Epithelial cell of prostate (primary cell): ENCODE measurements at regions not wholly inside any gene's neighbourhood (a gene's known extent, or its start where the extent isn't known, plus 50 kb on each side); places are given as distances from the start of the nearest gene placed in this dataset.

Experiments
- DNase-seq: peaks from one replicate; pipeline ENCODE4 v3.0.0-alpha.2; 2011; ENCODE audit warnings: low read depth, low spot score
- H3K27ac ChIP-seq: fragments of 450-650 bp; 2 replicates; pipeline ENCODE4 v1.5.1; 2017; ENCODE audit warnings: mild to moderate bottlenecking

DNA sequence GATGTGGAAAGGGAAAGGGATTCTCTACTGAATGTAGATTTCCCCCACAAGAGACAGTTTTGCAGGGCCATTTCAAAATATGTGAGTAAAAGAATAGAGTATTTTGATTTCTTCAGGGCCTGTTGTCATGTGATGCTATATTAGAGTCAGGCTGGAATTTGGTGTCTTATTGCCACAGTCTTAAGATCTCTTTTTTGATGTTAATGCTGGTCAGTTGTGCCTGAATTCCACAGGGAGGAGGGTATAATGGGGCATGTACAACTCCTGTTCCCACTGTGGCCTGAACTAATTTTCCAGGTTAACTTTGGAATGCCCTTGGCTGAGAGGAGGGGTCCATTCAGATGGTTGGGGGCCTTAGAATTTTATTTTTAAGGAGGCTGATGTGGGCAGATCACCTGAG is 111.0 kb upstream of the MAX start:
- no peak overlapping the region for H3K27ac ChIP-seq
- DNase-seq = no peak

DNA sequence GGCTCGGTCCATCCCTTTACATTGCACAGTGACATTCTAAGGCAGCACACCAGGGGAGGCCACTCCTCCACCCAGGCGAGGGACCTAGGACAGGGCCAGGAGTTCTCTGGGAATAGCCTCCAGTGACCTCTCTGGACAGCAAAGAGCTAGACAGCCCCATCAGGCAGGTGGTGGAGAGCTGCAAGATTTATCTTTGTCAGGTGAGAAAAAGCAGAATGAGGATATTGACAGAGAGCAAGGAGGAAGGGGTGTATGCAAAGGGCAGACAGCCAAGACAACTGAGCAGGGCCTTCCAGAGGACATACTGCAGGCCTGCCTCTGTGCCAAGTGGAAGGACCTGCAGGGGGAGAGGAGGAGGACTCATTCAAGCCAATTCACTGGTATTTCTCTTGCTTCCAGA is 112.4 kb upstream of the MAX start:
- no peak for DNase-seq
- H3K27ac ChIP-seq = no peak overlapping the region

DNA sequence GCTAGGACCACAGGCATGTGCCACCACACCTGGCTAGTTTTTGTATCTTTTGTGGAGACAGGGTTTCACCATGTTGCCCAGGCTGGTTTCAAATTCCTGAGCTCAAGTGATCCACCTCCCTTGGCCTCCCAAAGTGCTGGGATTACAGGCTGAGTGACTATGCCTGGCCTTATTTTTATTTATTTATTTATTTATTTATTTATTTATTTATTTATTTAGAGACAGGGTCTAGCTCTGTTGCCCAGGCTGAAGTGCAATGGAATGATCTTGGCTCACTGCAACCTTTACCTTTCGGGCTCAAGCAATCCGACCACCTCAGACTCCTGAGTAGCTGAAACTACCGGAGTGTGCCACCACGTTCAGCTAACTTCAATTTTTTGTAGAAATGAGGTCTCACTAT is 117.0 kb upstream of the MAX start:
- no peak overlapping the region for H3K27ac ChIP-seq
- no peak for DNase-seq

GRCh38 chr14:65222440-65222858 is 120.1 kb upstream of the MAX start:
- no peak for DNase-seq
- H3K27ac ChIP-seq = no peak overlapping the region

DNA sequence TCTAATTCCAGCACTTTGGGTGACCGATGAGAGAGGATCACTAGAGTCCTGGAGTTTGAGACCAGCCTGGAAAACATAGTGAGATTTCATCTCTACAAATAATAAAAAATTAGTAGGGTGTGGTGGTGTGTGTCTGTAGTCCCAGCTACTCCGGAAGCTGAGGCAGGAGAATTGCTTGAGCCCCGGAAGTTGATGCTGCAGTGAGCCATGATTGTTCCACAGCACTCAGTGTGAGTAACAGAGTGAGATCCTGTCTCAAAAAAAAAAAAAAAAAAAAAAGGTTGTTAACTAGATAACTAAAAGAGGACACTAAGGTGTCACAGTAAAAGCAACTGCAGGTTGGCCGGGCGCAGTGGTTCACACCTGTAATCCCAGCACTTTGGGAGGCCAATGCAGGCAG is 121.3 kb upstream of the MAX start:
- no peak overlapping the region for H3K27ac ChIP-seq
- no peak for DNase-seq

DNA sequence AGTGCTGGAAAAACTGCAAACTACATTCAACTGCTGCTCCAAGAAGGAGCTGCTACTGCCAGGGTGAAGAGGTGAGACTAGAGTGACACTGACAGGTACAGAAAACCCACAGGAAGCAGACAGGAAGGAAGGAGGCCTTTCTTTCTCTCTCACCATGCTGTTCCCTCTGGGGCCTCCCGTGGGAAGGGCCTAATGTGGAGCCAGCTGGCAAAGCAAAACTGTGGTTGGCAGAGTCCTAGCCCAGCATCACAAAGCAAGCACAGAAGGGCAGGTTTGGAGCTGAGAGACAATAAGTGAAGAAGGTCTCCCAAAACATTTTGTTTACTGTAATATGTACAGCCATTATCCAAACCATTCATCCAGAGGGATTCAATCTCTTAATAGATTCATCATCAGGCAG is 122.5 kb upstream of the MAX start:
- H3K27ac ChIP-seq = no peak overlapping the region
- no peak for DNase-seq

DNA sequence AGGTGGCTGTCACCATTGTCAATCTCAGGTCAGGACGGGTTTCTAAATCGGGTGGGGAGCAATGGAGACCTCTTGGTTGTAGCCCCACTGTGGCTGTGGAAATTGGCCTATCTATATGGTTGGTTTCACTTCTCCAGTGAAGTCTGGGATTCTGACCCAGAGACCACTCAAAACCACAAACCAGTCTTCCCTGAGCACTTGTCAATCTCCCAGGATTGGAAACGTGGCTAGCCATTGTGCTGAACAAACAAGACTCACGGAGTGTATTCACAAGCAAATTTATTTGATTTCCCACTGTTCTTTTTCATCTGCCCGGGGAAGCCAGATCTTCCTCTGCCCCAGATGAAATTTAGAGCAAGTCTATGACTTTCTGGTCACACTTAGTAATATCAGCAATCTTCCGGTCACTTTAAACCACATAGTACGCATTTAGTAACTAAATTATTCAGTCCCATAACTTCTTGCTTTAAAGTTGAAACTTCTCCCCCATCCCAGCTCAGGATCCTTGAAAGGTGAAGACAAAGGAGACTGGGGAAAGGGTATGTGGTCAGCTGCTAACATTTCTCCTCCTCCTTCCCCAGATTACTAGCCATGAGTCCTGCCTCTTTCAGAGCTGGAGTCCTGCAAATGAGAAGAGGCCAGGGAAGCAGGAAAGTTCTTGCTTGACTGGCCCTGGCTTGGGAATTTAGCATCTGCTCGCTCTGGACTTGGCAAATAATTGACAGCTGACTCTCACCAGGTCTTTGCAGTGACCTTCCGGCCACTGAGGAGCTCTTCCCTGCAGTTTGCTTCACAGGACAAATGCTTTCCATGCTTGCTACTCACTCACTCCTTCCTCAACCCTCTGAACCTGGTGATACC is 123.2 kb upstream of the MAX start:
- no peak overlapping the region for H3K27ac ChIP-seq
- no peak for DNase-seq

DNA sequence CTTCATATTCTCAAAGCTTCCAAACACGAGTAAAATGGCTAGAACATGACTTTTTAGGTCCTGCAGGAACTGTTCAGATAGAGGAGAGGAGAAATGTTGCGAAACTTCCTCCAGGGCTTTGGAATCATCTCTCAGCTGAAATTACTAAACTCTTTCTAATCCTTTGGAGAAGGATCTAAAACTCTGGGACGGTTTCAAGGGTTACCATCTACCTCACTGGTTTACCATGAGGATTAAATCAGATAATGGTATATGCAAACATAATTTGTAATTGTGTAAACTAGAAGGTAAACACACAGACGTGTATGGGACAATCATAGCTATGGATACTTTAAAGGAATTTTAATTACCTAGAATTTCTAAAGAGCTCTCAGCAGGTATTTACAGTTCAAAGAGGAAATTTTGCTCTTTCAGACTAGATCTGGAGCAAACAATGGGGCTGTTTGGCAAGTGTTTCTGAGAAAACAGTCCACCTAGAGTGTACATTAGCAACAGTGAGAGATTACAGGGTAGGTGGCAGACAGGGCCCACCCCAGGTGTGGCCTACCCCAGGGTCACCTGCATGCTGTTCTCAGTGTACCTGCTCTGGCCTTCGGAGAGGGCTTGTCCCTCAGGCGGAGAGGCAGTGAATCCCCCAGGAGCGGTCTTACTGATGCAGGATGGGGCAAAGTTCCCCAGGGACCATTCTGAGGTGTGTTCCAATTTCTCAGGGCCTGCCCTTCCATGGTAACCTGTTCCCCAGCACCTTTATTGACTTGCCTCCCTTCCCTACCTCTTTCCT is 124.7 kb upstream of the MAX start:
- peak overlapping the region; percentile 33 for H3K27ac ChIP-seq
- DNase-seq = no peak

GRCh38 chr14:65228436-65228835 is 126.1 kb upstream of the MAX start:
- H3K27ac ChIP-seq = no peak overlapping the region

DNA sequence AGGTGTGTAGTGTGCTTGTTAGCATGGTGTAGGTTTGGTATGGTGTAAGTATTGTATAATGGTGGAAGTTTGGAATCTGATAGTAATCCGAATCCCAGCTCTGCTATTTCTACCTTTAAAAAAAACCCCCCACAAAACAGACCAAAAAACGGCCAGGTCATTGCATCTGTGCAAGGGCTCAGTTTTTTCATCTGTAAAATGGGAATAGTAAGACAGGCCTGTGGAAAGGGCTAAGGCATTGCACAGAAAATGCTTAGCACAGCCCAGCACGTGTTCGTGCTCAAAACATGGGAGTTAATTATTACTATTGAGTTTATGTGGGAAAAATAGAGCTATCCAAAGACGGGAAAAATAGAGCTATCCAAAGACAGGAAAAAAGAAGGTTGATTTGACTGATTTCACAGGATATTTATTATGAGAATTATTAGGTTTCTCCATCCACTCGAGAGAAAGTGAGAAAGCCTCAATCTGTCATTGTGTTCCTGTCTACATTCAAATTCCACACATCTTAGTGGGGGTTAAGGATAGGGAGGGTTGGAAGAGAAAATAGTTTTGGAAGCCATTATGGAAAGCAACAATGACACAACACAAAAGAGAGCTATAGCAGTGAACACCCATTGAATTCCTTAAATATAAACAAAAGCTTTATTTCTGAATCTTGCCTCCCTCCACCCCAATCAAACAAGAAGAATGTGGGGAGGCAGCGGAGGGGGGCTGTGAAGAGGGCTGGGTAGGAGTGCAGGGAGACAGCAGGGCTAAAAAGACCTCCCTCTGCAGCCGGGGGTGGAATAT is 126.8 kb upstream of the MAX start:
- DNase-seq = no peak
- peak overlapping the region; percentile 12 for H3K27ac ChIP-seq

More at GRCh38 chr14:65228436-65228835, 126.1 kb upstream of the MAX start:
- DNase-seq = no peak

- peak overlapping the region; percentile 12 for H3K27ac ChIP-seq
- no peak for DNase-seq
Observed at GRCh38 chr14:65229748-65230728, 127.7 kb upstream of the MAX start.

GRCh38 chr14:65231286-65231980 is 129.1 kb upstream of the MAX start:
- H3K27ac ChIP-seq = no peak overlapping the region

GRCh38 chr14:65234752-65235361 is 132.5 kb upstream of the MAX start:
- no peak overlapping the region for H3K27ac ChIP-seq
- DNase-seq = no peak

More at GRCh38 chr14:65231286-65231980, 129.1 kb upstream of the MAX start:
- no peak for DNase-seq

DNA sequence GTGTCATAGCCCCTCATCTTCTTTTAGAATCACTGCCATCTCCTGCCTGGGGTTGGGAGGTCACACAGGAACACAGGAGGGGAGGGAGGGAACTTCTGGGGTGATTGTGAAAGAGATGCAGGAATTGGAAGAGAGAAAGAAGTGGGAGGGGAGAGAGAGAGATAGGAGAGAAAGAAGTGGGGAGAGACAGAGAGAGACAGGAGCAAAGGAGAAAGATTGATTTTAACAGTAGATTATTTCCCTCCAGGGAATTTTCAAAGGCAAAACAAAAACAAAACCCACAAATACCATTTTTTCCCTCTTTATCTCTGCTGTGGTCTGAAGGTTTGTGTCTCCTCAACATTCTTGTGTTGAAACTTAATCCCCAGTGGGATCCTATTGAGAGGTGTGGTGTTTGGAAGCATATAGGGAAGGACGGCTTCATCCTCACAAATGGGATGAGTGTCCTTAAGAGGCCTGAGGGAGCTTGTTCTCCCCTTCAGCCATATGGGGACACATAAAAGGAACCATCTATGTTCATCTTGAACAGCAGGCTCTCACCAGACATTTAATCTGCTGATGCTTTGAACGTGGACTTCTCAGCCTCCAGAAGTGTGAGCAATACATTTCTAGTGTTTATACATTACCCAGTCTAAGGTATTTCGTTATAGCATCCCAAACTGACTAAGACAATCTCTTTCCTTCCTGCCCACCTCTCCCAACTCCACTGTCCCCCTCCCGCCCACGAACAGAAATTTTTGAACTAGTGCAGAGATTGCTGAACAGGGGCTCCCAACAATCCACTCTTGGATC is 134.9 kb upstream of the MAX start:
- no peak for DNase-seq
- no peak overlapping the region for H3K27ac ChIP-seq

- no peak overlapping the region for H3K27ac ChIP-seq
- no peak for DNase-seq
Observed at GRCh38 chr14:65237941-65238340, 135.6 kb upstream of the MAX start.

DNA sequence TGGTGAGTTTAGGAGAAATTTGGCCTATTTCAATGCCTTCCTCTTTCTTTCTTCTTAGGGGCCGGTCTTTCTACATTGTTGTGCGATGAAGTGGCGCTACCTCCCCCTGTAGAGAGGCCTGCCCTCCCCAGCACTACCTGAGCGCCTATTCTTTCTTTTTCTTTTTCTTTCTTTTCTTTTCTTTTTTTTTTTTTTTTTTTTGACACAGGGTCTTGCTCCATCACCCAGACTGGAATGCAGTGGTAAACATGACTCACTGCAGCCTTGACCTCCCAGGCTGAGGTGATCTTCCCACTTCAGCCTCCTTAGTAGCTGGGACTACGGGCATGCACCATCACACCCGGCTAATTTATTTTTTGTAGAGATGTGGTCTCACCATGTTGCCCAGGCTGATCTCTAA is 136.1 kb upstream of the MAX start:
- H3K27ac ChIP-seq = no peak overlapping the region
- no peak for DNase-seq

DNA sequence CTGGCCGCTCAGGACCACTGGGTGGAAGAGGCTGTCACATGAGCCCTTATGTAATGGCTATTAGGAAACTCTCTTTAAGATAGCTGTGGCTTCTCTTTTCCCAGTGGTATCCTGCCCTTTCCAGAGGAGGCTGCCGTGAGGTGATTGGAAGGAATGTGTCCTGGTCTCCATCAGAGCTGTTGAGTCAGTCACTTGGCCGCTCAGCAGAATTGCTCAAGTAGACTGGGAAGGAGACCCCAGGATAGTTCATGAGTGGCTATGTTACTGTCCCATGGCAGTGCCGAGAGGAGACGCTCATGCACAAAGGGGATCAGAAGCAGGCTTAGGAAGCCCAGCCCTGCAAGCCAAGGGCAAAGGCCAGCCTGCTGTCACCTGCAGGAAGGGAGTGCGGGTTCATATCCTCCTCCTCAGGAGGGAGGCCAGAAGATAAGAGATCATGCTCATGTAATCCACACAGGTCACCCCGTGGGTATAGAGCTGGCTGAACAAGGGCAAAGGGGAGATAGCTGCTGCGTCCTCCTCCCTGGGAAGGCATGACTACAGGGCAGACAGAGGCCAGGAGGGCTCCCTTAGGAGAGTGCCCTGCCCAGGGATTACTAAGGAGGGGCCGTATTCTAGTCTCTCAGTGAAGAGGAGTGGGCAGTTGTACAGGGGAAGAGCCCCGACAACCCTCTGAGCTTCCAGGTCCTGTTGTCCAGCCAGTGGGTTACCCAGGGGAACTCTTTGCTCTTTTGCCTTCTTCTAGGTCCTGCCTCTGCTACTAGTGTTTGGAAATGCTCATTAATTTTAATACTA is 137.0 kb upstream of the MAX start:
- no peak for DNase-seq
- no peak overlapping the region for H3K27ac ChIP-seq
